Stimulated activated effector memory CD8-positive, alpha-beta T cell treated with anti-CD3 and anti-CD28 coated beads, Interleukin-12 subunit alpha, Interleukin-12 subunit beta, amount 100 ng/mL, for 72 hours (primary cell): ENCODE measurements at regions not wholly inside any gene's neighbourhood (a gene's known extent, or its start where the extent isn't known, plus 50 kb on each side); places are given as distances from the start of the nearest gene placed in this dataset.
"Not testable (repeated sequence)": the region's sequence is repeated elsewhere in the genome, so short reads cannot be mapped to it uniquely, and the experiment has no call there.

Experiments
- ATAC-seq: fragments of 150-1000 bp; cut with Tn5 transposase; 2 replicates; pipeline ENCODE4 v1.10.0; 2021
- DNase-seq, 2 donors: peaks; one replicate each; pipeline ENCODE4 v3.0.0; 2021 to 2022; ENCODE audit warnings: low spot score in 2 of 2
- H3K27ac Mint-ChIP-seq: one replicate; pipeline ENCODE4 v1.8.0; 2022; ENCODE audit warnings: mild to moderate bottlenecking, mixed read lengths
- H3K36me3 Mint-ChIP-seq: one replicate; pipeline ENCODE4 v1.8.0; 2022; ENCODE audit warnings: mild to moderate bottlenecking, mixed read lengths
- H3K4me1 Mint-ChIP-seq: one replicate; pipeline ENCODE4 v1.8.0; 2022; ENCODE audit warnings: mixed read lengths
- H3K4me3 Mint-ChIP-seq: one replicate; pipeline ENCODE4 v1.8.0; 2022; ENCODE audit warnings: mild to moderate bottlenecking, mixed read lengths
- H3K9me3 Mint-ChIP-seq: one replicate; pipeline ENCODE4 v1.8.0; 2022; ENCODE audit warnings: mixed read lengths

DNA sequence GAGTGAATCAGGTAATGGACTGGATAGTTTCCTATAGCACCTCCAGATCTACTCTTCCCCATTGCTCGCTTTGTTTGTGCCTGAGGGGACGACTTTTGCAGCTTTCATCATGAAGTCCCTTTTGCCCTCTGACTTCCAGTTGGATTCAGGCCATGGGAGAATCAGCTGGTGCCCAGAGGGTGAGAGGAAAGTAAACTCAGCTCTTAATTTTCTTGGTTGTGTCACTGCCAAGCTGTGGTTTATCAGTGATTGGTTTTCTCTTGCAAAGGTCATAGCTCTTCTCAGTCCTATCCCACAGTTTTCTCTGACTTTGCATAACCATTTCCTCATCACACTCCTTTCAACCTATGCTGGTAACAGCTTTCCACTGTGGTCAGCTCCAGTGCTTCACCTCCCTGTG, 200.1 kb downstream of the KCNJ2 start:
- no peak for ATAC-seq
- no peak for DNase-seq
- Mint-ChIP-seq H3K27ac (no peak overlapping the region), H3K9me3 (peaks cover 5% of the 10 kb centered on the region), H3K4me3 (no peak overlapping the region), H3K4me1 (no peaks in the 10 kb centered on the region), H3K36me3 (no peaks in the 10 kb centered on the region)

DNA sequence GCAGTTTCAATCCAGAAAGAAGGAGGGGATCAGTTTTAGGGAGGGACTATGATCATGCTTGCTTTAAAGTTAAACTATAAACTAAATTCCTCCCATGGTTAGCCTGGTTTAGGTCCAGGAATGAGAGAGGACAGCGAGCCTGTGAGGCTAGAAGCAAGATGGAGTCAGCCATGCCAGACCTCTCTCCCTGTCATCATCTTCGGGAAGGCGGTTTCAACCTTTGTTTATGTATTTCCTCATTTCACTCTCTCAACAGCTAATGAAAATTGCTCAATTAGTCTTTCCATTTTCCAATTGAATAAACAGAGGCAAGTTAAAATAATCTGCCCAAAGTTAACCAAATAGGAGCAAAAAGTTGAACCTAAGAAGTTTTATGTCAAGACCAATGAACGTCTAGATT, 201.5 kb downstream of the KCNJ2 start:
- ATAC-seq = no peak
- H3K27ac Mint-ChIP-seq = no peak overlapping the region
- no peak for DNase-seq
- no peaks in the 10 kb centered on the region for H3K4me1 Mint-ChIP-seq
- H3K36me3 Mint-ChIP-seq = no peaks in the 10 kb centered on the region
- no peak overlapping the region for H3K4me3 Mint-ChIP-seq
- peaks cover 5% of the 10 kb centered on the region for H3K9me3 Mint-ChIP-seq

DNA sequence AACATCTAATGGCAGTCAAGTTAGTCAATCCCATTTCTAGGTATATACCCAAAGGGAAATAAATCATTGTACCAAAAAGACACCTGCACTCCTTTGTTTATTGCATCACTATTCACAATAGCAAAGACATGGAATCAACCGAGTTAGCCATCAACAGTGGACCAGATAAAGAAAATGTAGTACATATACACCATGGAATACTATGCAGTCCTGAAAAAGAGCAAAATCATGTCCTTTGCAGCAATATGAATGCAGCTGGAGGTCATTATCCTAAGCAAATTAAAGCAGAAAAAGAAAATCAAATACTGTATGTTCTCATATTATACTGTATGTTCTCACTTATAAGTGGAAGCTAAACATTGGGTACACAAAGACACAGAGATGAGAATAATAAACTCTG, 204.0 kb downstream of the KCNJ2 start:
- DNase-seq = no peak
- Mint-ChIP-seq H3K4me3 (no peak overlapping the region), H3K4me1 (no peaks in the 10 kb centered on the region), H3K9me3 (peaks cover 5% of the 10 kb centered on the region), H3K36me3 (no peaks in the 10 kb centered on the region), H3K27ac (no peak overlapping the region)
- no peak for ATAC-seq

DNA sequence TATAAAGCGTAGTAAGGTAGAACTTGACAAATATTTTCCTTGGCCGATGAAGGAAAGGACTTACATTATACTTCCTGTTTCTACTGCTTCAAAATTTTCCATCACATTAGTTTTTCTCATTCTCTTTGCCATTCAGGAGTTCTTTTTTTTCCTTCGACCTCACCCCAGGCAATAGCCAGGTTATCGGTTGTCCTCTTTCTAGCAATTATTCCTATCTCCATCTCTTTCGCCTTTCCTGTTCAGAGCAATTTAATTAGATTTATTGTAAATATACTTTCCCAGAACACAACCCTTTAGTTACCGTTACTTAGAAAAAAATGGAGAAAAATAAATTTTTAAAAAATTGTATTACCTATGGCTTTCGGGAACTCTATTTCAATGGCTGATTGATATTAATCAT, 205.2 kb downstream of the KCNJ2 start:
- no peaks in the 10 kb centered on the region for H3K36me3 Mint-ChIP-seq
- ATAC-seq (no peak), DNase-seq (no peak)
- no peak overlapping the region for H3K27ac Mint-ChIP-seq
- H3K4me1 Mint-ChIP-seq = no peaks in the 10 kb centered on the region
- no peak overlapping the region for H3K4me3 Mint-ChIP-seq
- peaks cover 5% of the 10 kb centered on the region for H3K9me3 Mint-ChIP-seq

DNA sequence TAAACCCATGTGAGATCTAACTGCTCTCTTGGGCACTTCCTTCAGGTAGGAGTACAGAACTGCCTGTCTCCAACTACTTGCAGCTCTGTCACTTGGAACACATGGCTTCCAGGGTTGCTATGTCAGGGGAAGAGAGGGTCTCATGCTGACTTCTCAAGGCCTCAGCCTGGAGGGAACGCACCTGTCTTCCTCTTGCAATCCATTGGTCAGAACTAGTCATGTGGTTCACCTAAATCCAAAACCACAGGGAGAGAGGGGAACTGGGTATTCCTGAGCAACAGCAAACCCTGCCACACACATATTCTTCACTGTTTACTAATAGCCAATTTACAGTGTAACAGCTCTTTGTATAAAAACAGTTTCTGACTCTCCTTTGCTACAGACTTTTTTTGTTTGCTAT, 206.1 kb downstream of the KCNJ2 start:
- ATAC-seq = no peak
- Mint-ChIP-seq H3K4me3 (no peak overlapping the region), H3K4me1 (no peaks in the 10 kb centered on the region), H3K9me3 (peaks cover 5% of the 10 kb centered on the region), H3K27ac (no peak overlapping the region), H3K36me3 (no peaks in the 10 kb centered on the region)
- no peak for DNase-seq

DNA sequence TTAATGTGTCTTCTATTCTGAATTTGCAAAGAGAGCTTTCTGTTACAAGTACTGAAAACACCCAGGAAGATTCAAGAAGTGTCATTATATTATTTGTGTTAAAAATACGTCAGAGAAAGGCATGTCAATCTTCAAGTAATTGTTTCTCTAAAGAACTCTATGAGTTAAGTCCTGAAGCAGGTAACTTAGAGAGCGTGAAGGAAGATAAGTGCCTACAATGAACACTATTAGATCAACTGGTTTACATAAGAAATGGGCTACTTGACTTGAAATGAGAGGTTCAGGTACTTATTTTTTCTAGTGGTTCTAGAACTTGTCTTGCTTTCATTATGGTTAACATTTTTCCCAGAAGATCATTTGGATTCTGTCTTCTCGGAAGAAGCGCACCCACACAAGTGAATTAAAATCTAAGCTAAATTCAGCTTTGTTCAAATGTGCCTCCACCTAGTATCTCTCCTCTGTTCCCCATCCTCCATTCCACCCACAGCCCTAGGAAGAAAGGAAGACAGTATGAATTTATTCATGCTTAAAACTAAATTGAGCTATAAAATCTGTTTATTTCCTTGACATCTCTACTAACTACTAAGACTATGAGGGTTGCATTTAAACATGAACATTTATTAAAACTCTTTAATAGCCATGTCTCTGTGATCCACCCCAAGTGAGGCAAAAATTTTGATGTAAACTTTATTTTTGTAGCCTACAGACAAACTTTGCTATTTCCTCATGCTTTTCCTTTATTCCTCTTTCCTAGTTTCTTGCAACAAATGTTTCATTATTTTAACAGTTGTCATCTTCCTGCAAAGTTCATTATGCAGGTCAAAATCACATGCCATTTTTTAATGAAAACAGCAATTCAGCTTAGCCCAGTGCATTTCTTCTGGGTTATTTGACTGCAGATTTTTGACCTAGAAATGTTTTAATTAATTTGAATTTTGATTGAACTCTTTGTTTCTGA, 206.8 kb downstream of the KCNJ2 start:
- Mint-ChIP-seq H3K27ac (no peak overlapping the region), H3K9me3 (peaks cover 5% of the 10 kb centered on the region), H3K36me3 (no peaks in the 10 kb centered on the region), H3K4me3 (no peak overlapping the region), H3K4me1 (no peaks in the 10 kb centered on the region)
- DNase-seq (no peak), ATAC-seq (no peak)

DNA sequence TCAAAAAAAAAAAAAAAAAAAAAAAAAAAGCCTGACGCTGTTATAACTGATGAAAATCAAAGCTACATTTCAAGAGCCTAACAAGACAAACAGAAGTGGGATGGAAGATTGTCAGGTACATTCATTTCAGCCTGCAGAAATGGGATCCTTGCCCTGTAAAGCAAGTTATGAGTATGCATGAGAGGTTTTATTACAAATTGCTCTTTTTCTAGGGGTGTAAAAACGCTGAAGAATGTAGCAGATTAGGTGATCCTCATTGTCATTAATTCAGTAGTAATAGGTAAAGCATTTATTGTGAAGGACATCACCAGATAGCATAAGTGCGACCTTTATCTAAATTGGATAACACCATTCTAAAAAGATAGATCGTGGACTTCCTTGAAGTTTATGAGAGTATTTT, 208.3 kb downstream of the KCNJ2 start:
- DNase-seq (no peak), ATAC-seq (no peak)
- Mint-ChIP-seq H3K9me3 (peaks cover 5% of the 10 kb centered on the region), H3K27ac (no peak overlapping the region), H3K4me1 (no peaks in the 10 kb centered on the region), H3K36me3 (no peaks in the 10 kb centered on the region), H3K4me3 (no peak overlapping the region)

DNA sequence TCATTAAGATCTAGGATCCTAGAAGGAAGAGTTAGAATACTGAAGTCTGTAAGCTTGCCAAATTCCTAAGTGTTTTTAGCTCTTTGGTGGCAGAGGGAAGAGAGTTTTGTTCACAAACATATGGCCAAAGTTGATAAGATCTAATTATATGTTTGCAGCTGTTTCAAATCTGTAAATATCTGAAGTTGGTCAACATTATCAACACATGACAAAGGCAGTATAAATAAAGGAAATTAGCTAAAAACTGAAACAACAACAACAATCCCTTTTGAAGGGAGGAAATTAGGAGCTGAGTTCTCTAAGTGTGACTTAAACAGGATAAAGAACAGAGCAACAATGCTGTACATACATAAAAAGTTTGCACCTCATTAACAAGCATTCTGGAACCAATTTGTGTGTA, 208.7 kb downstream of the KCNJ2 start:
- no peak for DNase-seq
- ATAC-seq = no peak
- H3K9me3 Mint-ChIP-seq = peaks cover 5% of the 10 kb centered on the region
- H3K27ac Mint-ChIP-seq = no peak overlapping the region
- no peak overlapping the region for H3K4me3 Mint-ChIP-seq
- no peaks in the 10 kb centered on the region for H3K36me3 Mint-ChIP-seq
- no peaks in the 10 kb centered on the region for H3K4me1 Mint-ChIP-seq

DNA sequence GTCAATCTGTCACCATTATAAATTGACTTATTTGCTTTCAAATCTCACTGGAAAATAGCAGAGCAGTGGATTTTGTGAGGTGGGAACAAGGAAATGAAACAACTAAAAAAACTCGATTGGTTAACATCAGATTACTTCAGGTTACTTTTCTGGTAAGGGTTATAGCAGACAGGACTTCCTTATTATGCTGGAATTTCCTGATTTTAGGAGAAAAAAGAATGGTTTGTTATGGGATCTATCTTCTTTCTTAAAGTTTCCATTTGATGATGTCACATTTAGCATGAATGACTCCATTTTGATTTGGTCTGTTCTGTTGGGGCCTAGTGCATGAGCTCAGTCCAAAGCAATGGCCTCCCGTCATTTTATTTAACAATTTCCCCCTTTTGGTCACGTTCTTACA, 210.6 kb downstream of the KCNJ2 start:
- Mint-ChIP-seq H3K27ac (no peak overlapping the region), H3K9me3 (peaks cover 2% of the 10 kb centered on the region), H3K4me1 (no peaks in the 10 kb centered on the region), H3K36me3 (no peaks in the 10 kb centered on the region), H3K4me3 (no peak overlapping the region)
- DNase-seq = no peak
- ATAC-seq = no peak

DNA sequence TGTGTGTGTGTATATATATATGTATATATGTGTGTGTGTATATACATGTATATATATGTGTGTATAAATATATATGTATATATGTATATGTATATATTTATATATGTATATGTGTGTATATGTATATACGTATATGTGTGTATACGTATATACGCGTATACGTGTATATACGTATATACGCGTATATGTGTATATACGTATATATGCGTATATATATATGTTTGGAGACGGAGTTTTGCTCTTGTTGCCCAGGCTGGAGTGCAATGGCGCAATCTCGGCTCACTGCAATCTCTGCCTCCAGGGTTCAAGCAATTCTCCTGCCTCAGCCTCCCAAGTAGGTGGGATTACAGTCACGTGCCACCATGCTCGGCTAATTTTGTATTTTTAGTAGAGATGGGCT, 212.6 kb downstream of the KCNJ2 start:
- H3K4me3 Mint-ChIP-seq, H3K4me1 Mint-ChIP-seq, DNase-seq, H3K36me3 Mint-ChIP-seq, ATAC-seq, H3K27ac Mint-ChIP-seq, H3K9me3 Mint-ChIP-seq: not testable (repeated sequence)

DNA sequence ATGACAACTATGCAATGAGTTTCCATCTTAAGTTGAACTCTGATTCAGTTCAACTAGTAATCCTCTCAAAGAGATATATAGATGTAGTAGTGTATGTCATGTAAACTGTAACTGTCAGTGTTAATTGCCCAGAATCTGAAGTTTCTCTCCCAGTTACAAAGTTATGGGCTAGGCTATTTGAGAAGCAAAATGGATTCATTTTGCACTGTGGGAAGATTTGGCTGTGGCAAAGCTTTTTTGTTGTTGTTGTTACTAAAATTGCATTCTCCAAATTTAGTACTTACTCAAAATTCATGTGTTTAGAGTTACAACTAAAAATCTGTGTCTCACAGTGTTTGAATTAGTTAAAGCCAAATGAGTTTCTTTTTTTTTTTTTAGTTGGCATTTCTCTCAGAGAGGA, 219.0 kb downstream of the KCNJ2 start:
- H3K36me3 Mint-ChIP-seq = no peaks in the 10 kb centered on the region
- no peak overlapping the region for H3K27ac Mint-ChIP-seq
- no peak for DNase-seq
- peaks cover 7% of the 10 kb centered on the region for H3K9me3 Mint-ChIP-seq
- no peak overlapping the region for H3K4me3 Mint-ChIP-seq
- no peak for ATAC-seq
- H3K4me1 Mint-ChIP-seq = no peaks in the 10 kb centered on the region

DNA sequence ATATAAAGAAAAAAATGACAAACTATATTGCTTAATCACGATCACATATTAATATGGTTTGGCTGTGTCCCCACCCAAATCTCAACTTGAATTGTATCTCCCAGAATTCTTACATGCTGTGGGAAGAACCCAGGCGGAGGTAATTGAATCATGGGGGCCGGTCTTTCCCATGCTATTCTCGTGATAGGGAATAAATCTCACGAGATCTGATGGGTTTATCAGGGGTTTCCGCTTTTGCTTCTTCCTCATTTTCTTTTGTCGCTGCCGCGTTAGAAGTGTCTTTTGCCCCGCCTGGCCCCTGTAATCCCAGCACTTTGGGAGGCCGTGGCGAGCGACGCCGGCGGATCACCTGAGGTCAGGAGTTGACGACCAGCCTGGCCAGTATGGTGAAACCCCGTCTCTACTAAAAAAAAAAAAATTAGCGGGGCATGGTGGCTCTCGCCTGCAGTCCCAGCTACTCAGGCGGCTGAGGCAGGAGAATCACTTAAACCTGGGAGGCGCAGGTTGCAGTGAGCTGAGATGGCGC, 220.0 kb downstream of the KCNJ2 start:
- DNase-seq, H3K27ac Mint-ChIP-seq, H3K36me3 Mint-ChIP-seq, H3K4me1 Mint-ChIP-seq, ATAC-seq, H3K9me3 Mint-ChIP-seq, H3K4me3 Mint-ChIP-seq: not testable (repeated sequence)

DNA sequence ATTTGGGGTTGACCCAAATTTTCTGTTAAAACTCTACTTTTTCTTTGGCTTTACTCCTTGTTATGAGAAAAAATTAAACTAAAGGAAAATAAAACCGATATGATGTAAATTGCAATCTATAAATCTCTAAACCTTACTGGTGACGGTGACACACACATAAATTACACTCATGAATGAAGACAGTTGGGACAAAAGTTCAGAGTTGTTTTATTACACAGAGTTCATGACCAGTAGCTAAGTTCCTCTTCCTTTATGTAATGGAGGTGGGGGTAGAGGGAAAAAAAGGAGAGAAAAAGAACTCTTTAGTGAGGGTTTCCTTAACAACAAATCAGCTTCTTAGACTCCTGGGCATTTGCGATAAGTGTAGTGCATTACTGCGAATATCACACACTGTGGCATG, 220.7 kb downstream of the KCNJ2 start:
- ATAC-seq = no peak
- Mint-ChIP-seq H3K27ac (no peak overlapping the region), H3K9me3 (peaks cover 7% of the 10 kb centered on the region), H3K36me3 (no peaks in the 10 kb centered on the region), H3K4me1 (no peaks in the 10 kb centered on the region), H3K4me3 (no peak overlapping the region)
- DNase-seq = no peak

DNA sequence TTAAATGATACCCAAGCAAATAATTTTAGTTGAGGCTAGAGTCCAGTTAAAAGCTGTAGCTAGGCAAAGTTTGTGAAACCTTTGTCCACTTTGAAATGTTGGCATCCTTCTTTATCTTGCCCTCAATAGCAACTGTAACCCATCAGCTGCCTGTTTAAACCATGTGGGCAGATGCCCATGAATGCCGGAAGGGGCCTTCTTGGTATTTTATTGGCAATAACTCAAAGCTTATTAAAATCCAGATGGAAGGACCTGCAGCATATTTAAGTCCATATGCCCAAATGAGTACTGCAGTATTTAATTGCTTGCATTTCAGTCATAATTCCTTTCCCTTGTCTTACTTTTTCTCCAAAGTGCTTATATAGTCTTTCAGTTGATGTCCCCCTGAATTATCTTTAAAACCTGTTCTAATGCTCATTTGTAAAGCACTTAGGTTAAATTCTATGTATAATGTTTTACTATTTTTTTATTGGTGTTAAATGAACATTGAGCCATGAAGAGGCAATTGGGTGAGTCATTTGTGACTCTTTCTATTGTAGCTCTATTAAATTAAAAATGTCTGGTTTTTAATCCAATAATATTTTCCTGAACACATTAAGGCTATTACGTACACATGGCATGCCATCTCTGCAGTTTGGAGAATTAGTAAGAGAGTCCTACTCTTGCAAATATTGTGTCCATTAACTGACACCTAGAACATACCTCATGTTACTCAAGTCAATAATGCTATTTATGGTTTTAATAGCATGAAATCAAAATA, 225.3 kb downstream of the KCNJ2 start:
- DNase-seq = no peak

DNA sequence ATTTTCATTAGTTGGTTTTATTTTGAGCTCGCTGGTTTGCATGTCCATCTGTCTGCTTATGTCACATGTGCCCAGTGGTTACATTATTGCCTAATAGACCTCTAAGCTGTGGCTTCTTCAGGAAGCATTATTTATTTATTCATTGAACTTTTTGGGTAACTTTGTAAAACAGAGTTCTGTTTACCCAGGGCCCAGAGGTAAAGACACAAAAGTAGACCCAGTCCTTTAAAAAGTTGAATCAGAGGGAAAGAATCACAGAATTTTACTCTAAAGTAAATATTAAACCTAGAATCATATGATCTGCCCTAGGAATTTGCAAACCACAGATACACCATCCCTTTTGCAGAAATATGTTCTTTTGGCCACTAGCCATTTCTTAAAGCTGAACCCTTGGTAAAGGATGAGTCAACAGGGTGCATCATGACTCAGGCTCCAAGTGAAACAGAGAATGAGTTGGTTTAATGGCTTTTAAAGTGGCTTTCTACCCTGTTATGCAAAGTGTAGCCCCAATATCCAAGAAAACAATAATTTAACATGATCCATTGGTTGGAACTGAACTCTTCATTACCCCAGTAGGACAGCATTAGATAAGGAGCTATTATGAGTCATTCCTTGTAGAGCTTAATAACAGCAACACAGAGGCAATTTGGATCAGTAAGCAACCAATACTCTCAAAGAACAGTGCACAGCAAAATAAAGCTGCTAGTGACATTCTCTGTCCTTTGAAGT, 236.3 kb downstream of the KCNJ2 start:
- Mint-ChIP-seq H3K9me3 (peaks cover 4% of the 10 kb centered on the region), H3K4me1 (no peaks in the 10 kb centered on the region), H3K36me3 (no peaks in the 10 kb centered on the region), H3K27ac (no peak overlapping the region), H3K4me3 (no peak overlapping the region)
- DNase-seq = no peak
- ATAC-seq = no peak

More for the DNA sequence above, 225.3 kb downstream of the KCNJ2 start:
- H3K4me3 Mint-ChIP-seq = no peak overlapping the region
- H3K27ac Mint-ChIP-seq = no peak overlapping the region
- H3K9me3 Mint-ChIP-seq = peaks cover 5% of the 10 kb centered on the region
- H3K4me1 Mint-ChIP-seq = no peaks in the 10 kb centered on the region
- no peak for ATAC-seq
- no peaks in the 10 kb centered on the region for H3K36me3 Mint-ChIP-seq
